GM20000 (cell line): ENCODE measurements at regions not wholly inside any gene's neighbourhood (a gene's known extent, or its start where the extent isn't known, plus 50 kb on each side); places are given as distances from the start of the nearest gene placed in this dataset.
"Not testable (repeated sequence)": the region's sequence is repeated elsewhere in the genome, so short reads cannot be mapped to it uniquely, and the experiment has no call there.

Experiments
- DNase-seq: peaks from one replicate; pipeline ENCODE4 v3.0.0; 2012; ENCODE audit warnings: low spot score
- TF ChIP-seq, protein P1 (sequence below): IDR thresholded peaks from 2 replicates; pipeline ENCODE4 v1.5.1; 2012; ENCODE audit warnings: mild to moderate bottlenecking, control low read depth; ENCODE audit errors: extremely low read depth, missing control alignments

- TF ChIP-seq, protein P1, sequence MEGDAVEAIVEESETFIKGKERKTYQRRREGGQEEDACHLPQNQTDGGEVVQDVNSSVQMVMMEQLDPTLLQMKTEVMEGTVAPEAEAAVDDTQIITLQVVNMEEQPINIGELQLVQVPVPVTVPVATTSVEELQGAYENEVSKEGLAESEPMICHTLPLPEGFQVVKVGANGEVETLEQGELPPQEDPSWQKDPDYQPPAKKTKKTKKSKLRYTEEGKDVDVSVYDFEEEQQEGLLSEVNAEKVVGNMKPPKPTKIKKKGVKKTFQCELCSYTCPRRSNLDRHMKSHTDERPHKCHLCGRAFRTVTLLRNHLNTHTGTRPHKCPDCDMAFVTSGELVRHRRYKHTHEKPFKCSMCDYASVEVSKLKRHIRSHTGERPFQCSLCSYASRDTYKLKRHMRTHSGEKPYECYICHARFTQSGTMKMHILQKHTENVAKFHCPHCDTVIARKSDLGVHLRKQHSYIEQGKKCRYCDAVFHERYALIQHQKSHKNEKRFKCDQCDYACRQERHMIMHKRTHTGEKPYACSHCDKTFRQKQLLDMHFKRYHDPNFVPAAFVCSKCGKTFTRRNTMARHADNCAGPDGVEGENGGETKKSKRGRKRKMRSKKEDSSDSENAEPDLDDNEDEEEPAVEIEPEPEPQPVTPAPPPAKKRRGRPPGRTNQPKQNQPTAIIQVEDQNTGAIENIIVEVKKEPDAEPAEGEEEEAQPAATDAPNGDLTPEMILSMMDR = no peak
Observed at GRCh38 chr4:111154934-111155333, 532.1 kb upstream of the PITX2 start.

GRCh38 chr4:111164556-111164955 lies 541.7 kb upstream of the PITX2 start:
- TF ChIP-seq, protein P1 = peak; percentile 28
- DNase-seq = not testable (repeated sequence)

More at GRCh38 chr4:111154934-111155333, 532.1 kb upstream of the PITX2 start:
- DNase-seq = no peak

- TF ChIP-seq, protein P1 = no peak
- DNase-seq = no peak
Observed at GRCh38 chr4:111174331-111174730, 551.5 kb upstream of the PITX2 start.

DNA sequence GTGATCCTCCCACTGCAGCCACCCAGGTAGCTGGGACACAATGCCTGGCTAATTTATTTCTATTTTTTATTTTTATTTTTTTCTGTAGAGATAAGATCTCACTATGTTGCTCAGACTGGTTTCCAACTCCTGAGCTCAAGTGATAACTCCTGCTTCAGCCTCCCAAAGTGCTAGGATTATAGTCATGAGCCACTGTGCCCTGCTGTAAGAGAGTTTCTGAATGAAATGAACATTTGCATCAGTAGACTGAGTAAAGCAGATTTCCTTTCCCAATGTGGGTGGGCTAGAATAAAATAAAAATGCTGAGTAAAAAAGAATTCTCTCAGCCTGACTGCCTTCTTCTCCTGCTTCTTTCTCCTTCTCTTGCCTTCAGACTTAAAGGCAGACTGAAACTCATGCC lies 555.4 kb upstream of the PITX2 start:
- TF ChIP-seq, protein P1 = no peak
- DNase-seq = no peak

- TF ChIP-seq, protein P1 = no peak
- no peak for DNase-seq
Observed at GRCh38 chr4:111187108-111187507, 564.2 kb upstream of the PITX2 start.

- no peak for DNase-seq
- TF ChIP-seq, protein P1 = no peak
Observed at GRCh38 chr4:111198446-111198845, 575.6 kb upstream of the PITX2 start.

DNA sequence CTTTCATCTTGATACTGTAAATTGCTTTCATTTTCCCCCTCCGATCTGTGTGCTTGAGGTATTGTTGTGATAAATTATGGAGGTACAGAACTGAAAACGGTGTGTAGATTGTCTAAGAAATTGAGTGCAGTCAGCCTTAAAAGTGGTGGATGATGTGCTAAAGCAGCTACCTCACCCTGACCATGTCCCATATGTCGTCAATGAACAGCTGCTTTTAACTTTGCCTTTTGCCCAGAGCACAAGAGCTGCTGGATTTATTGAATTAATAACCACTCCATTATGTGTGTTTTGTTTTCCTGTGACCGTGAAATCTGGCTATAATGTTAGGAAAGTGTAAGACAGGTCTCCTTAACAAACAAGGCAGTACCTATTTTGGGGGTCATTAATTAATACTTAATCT lies 581.9 kb upstream of the PITX2 start:
- TF ChIP-seq, protein P1 = no peak
- DNase-seq = no peak

- no peak for DNase-seq
- TF ChIP-seq, protein P1 = no peak
Observed at GRCh38 chr4:111208970-111209369, 586.1 kb upstream of the PITX2 start.
